SK-N-SH treated with all-trans-retinoic acid at 6 μM for 48 hours (cell line): ENCODE measurements at regions not wholly inside any gene's neighbourhood (a gene's known extent, or its start where the extent isn't known, plus 50 kb on each side); places are given as distances from the start of the nearest gene placed in this dataset.

ENCODE experiments used
- ATAC-seq: fragments of 200-7000 bp; cut with Tn5 transposase; 3 replicates; pipeline ENCODE4 v1.9.1; 2020; ENCODE audit warnings: mild to moderate bottlenecking, moderate library complexity
- ARNTL ChIP-seq: fragments of 450-650 bp; formaldehyde crosslinking; IDR thresholded peaks from 2 replicates; pipeline ENCODE4 v1.5.0; 2020; ENCODE audit warnings: low read depth, mild to moderate bottlenecking, moderate library complexity, borderline replicate concordance
- BACH2 ChIP-seq: fragments of 250-450 bp; sonication (Bioruptor Pico); IDR thresholded peaks from 2 replicates; pipeline ENCODE4 v1.9.0; 2021; ENCODE audit warnings: mild to moderate bottlenecking, borderline replicate concordance
- CSDC2 ChIP-seq: fragments of 250-450 bp; sonication (Bioruptor Pico); IDR thresholded peaks from 2 replicates; pipeline ENCODE4 v1.5.0; 2020; ENCODE audit warnings: mild to moderate bottlenecking, moderate library complexity
- ESRRG ChIP-seq: fragments of 250-450 bp; sonication (Bioruptor Pico); IDR thresholded peaks from 2 replicates; pipeline ENCODE4 v1.6.1; 2021; ENCODE audit warnings: mild to moderate bottlenecking
- GLIS3 ChIP-seq: fragments of 250-450 bp; sonication (Bioruptor Pico); IDR thresholded peaks from 2 replicates; pipeline ENCODE4 v1.5.0; 2020; ENCODE audit warnings: mild to moderate bottlenecking, moderate library complexity
- ISL1 ChIP-seq: fragments of 250-450 bp; sonication (Bioruptor Pico); IDR thresholded peaks from 2 replicates; pipeline ENCODE4 v2.1.2; 2022; ENCODE audit warnings: mild to moderate bottlenecking, moderate library complexity
- PPARA ChIP-seq: fragments of 250-450 bp; sonication (Bioruptor Pico); IDR thresholded peaks from 2 replicates; pipeline ENCODE4 v1.5.0; 2020; ENCODE audit warnings: mild to moderate bottlenecking, borderline replicate concordance
- RARB ChIP-seq: fragments of 250-450 bp; sonication (Bioruptor Pico); IDR thresholded peaks from 2 replicates; pipeline ENCODE4 v1.8.0; 2021; ENCODE audit warnings: mild to moderate bottlenecking, moderate library complexity
- TCF4 ChIP-seq: fragments of 250-450 bp; sonication (Bioruptor Pico); IDR thresholded peaks from 2 replicates; pipeline ENCODE4 v1.8.0; 2021; ENCODE audit warnings: mild to moderate bottlenecking, moderate library complexity, borderline replicate concordance
- TOX ChIP-seq: fragments of 250-450 bp; sonication (Bioruptor Pico); IDR thresholded peaks from 2 replicates; pipeline ENCODE4 v1.8.0; 2021; ENCODE audit warnings: mild to moderate bottlenecking, moderate library complexity, borderline replicate concordance
- ZFP3 ChIP-seq: fragments of 250-450 bp; sonication (Bioruptor Pico); IDR thresholded peaks from 2 replicates; pipeline ENCODE4 v1.5.0; 2020; ENCODE audit warnings: mild to moderate bottlenecking, moderate library complexity
- ZFP30 ChIP-seq: fragments of 450-650 bp; formaldehyde crosslinking; IDR thresholded peaks from 2 replicates; pipeline ENCODE4 v1.5.0; 2022; ENCODE audit warnings: mild to moderate bottlenecking, moderate library complexity
- ZNF565 ChIP-seq: fragments of 450-650 bp; formaldehyde crosslinking; conservative IDR thresholded peaks from 2 replicates; pipeline ENCODE4 v1.5.0; 2020; ENCODE audit warnings: low read depth, mild to moderate bottlenecking, moderate library complexity
- ZNF70 ChIP-seq: fragments of 450-650 bp; formaldehyde crosslinking; IDR thresholded peaks from 2 replicates; pipeline ENCODE4 v1.5.0; 2020; ENCODE audit warnings: mild to moderate bottlenecking, moderate library complexity
- ZNF8 ChIP-seq: fragments of 450-650 bp; formaldehyde crosslinking; IDR thresholded peaks from 2 replicates; pipeline ENCODE4 v1.5.0; 2020; ENCODE audit warnings: mild to moderate bottlenecking, moderate library complexity
- TF ChIP-seq, protein P1 (sequence below): fragments of 250-450 bp; sonication (Bioruptor Pico); IDR thresholded peaks from 2 replicates; pipeline ENCODE4 v1.8.0; 2021; ENCODE audit warnings: low read depth, mild to moderate bottlenecking, moderate library complexity, borderline replicate concordance
- TF ChIP-seq, protein P2 (sequence below): fragments of 250-450 bp; sonication (Bioruptor Pico); IDR thresholded peaks from 2 replicates; pipeline ENCODE4 v1.5.1; 2020; ENCODE audit warnings: low read depth, mild to moderate bottlenecking, moderate library complexity
- TF ChIP-seq, protein P3 (sequence below): fragments of 250-450 bp; sonication (Bioruptor Pico); IDR thresholded peaks from 2 replicates; pipeline ENCODE4 v1.8.0; 2020; ENCODE audit warnings: mild to moderate bottlenecking, moderate library complexity, borderline replicate concordance
- TF ChIP-seq, protein P4 (sequence below): fragments of 250-450 bp; sonication (Bioruptor Pico); IDR thresholded peaks from 2 replicates; pipeline ENCODE4 v1.5.1; 2021; ENCODE audit warnings: mild to moderate bottlenecking, moderate library complexity
- TF ChIP-seq, protein P5 (sequence below): fragments of 250-450 bp; sonication (Bioruptor Pico); IDR thresholded peaks from 2 replicates; pipeline ENCODE4 v1.5.0; 2020; ENCODE audit warnings: mild to moderate bottlenecking, moderate library complexity

DNA sequence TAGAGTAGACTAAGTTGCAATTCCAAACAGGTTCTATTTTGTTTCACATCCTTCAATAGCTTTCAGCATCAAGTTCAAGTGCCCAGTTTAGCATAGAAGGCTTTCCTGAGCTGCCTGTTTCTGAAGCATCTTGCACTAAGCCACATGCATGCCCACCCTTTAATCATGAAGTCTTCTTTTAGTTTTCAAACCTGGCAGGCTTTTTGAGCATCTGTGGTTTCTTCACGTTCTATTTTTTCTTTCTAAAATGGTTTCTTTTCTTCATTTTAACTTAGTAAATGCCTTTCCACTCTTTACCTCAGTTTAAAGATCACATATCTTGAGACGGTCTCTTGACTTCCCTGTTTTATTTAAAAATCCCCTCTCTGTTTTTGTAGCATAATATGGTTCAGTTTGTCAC lies 360.1 kb downstream of the MAN2A1 start:
- TF ChIP-seq GLIS3 (CRISPR knock-in tag) (no peak), TCF4 (CRISPR knock-in tag) (no peak), CSDC2 (no peak), TOX (CRISPR knock-in tag) (no peak), ZFP3 (CRISPR knock-in tag) (no peak)
- TF ChIP-seq, protein P1, sequence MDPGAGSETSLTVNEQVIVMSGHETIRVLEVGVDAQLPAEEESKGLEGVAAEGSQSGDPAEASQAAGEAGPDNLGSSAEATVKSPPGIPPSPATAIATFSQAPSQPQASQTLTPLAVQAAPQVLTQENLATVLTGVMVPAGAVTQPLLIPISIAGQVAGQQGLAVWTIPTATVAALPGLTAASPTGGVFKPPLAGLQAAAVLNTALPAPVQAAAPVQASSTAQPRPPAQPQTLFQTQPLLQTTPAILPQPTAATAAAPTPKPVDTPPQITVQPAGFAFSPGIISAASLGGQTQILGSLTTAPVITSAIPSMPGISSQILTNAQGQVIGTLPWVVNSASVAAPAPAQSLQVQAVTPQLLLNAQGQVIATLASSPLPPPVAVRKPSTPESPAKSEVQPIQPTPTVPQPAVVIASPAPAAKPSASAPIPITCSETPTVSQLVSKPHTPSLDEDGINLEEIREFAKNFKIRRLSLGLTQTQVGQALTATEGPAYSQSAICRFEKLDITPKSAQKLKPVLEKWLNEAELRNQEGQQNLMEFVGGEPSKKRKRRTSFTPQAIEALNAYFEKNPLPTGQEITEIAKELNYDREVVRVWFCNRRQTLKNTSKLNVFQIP (CRISPR knock-in tag) = no peak
- no peak for ATAC-seq

DNA sequence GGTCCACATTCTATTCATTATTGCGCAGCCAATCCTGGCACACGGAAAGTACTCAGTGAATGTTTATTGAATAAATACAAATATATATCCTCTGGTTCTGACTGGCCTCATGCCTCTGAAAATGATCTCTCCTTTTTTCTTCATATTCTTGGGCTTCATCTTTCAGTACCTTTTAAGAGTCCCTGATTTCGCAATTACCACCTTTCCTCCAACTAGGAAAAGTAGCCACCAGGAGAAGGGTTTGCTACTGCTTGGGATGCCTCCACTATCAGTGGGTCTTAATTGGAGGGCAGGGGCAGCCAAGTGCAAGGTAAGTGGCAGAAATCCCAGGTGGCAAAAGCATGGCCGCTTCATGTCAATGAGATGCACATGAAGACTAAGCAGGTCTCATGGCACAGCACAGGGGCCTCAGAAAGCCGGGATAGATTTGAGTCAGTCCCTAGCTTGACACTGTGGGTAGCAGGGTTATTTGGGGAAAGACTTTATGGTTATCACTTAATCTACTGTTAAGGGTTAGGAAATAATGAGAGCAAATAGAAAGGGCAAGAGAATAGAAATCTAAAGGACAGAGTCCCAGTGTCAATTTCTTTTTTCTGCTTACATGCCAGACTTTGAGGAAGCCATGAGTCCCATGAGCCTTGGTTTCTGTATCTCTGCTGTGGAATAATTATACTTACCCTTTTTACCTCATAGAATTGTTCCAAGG lies 361.1 kb downstream of the MAN2A1 start:
- TF ChIP-seq BACH2 = no peak
- TF ChIP-seq, protein P2, sequence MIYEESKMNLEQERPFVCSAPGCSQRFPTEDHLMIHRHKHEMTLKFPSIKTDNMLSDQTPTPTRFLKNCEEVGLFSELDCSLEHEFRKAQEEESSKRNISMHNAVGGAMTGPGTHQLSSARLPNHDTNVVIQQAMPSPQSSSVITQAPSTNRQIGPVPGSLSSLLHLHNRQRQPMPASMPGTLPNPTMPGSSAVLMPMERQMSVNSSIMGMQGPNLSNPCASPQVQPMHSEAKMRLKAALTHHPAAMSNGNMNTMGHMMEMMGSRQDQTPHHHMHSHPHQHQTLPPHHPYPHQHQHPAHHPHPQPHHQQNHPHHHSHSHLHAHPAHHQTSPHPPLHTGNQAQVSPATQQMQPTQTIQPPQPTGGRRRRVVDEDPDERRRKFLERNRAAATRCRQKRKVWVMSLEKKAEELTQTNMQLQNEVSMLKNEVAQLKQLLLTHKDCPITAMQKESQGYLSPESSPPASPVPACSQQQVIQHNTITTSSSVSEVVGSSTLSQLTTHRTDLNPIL (CRISPR knock-in tag) = no peak
- TF ChIP-seq, protein P3, sequence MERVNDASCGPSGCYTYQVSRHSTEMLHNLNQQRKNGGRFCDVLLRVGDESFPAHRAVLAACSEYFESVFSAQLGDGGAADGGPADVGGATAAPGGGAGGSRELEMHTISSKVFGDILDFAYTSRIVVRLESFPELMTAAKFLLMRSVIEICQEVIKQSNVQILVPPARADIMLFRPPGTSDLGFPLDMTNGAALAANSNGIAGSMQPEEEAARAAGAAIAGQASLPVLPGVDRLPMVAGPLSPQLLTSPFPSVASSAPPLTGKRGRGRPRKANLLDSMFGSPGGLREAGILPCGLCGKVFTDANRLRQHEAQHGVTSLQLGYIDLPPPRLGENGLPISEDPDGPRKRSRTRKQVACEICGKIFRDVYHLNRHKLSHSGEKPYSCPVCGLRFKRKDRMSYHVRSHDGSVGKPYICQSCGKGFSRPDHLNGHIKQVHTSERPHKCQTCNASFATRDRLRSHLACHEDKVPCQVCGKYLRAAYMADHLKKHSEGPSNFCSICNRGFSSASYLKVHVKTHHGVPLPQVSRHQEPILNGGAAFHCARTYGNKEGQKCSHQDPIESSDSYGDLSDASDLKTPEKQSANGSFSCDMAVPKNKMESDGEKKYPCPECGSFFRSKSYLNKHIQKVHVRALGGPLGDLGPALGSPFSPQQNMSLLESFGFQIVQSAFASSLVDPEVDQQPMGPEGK (CRISPR knock-in tag) = no peak
- TF ChIP-seq TCF4 (CRISPR knock-in tag) = no peak
- no peak for TF ChIP-seq ZFP3 (CRISPR knock-in tag)
- no peak for TF ChIP-seq ZNF70 (CRISPR knock-in tag)
- TF ChIP-seq ZNF565 (CRISPR knock-in tag) = no peak
- TF ChIP-seq, protein P4, sequence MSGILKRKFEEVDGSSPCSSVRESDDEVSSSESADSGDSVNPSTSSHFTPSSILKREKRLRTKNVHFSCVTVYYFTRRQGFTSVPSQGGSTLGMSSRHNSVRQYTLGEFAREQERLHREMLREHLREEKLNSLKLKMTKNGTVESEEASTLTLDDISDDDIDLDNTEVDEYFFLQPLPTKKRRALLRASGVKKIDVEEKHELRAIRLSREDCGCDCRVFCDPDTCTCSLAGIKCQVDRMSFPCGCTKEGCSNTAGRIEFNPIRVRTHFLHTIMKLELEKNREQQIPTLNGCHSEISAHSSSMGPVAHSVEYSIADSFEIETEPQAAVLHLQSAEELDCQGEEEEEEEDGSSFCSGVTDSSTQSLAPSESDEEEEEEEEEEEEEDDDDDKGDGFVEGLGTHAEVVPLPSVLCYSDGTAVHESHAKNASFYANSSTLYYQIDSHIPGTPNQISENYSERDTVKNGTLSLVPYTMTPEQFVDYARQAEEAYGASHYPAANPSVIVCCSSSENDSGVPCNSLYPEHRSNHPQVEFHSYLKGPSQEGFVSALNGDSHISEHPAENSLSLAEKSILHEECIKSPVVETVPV (CRISPR knock-in tag) = no peak
- no peak for TF ChIP-seq TOX (CRISPR knock-in tag)
- TF ChIP-seq, protein P5, sequence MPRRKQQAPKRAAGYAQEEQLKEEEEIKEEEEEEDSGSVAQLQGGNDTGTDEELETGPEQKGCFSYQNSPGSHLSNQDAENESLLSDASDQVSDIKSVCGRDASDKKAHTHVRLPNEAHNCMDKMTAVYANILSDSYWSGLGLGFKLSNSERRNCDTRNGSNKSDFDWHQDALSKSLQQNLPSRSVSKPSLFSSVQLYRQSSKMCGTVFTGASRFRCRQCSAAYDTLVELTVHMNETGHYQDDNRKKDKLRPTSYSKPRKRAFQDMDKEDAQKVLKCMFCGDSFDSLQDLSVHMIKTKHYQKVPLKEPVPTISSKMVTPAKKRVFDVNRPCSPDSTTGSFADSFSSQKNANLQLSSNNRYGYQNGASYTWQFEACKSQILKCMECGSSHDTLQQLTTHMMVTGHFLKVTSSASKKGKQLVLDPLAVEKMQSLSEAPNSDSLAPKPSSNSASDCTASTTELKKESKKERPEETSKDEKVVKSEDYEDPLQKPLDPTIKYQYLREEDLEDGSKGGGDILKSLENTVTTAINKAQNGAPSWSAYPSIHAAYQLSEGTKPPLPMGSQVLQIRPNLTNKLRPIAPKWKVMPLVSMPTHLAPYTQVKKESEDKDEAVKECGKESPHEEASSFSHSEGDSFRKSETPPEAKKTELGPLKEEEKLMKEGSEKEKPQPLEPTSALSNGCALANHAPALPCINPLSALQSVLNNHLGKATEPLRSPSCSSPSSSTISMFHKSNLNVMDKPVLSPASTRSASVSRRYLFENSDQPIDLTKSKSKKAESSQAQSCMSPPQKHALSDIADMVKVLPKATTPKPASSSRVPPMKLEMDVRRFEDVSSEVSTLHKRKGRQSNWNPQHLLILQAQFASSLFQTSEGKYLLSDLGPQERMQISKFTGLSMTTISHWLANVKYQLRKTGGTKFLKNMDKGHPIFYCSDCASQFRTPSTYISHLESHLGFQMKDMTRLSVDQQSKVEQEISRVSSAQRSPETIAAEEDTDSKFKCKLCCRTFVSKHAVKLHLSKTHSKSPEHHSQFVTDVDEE (CRISPR knock-in tag) = no peak
- TF ChIP-seq ZFP30 = no peak
- no peak for TF ChIP-seq RARB (CRISPR knock-in tag)
- TF ChIP-seq PPARA (CRISPR knock-in tag) = no peak
- no peak for TF ChIP-seq ARNTL (CRISPR knock-in tag)
- TF ChIP-seq ZNF8 (CRISPR knock-in tag) = no peak
- TF ChIP-seq ISL1 (CRISPR knock-in tag) = no peak
- TF ChIP-seq ESRRG (CRISPR knock-in tag) = no peak
- TF ChIP-seq, all 23 proteins: peak for 0
- ATAC-seq = no peak

DNA sequence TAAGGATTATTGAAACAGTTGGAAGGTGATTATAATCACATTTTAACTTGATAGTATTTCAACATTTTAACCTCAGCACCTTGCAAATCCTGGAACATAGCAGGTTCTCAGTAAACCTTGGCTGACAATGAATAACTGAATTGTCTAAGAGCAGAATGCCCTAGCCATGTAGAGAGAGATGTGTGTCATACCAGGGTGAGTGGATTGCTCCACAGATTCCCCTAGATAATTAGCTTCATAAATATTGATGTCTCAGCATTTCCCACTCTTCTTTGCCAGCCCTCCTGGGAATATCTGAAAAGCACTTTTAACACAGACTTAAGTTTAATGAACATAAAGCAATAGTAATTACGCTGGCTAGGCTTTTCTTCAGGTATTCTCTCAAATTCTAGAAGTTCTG lies 363.5 kb downstream of the MAN2A1 start:
- ATAC-seq = no peak
- TF ChIP-seq TCF4 (CRISPR knock-in tag) = no peak
- no peak for TF ChIP-seq CSDC2
- TF ChIP-seq, protein P4 (CRISPR knock-in tag) = no peak
- TF ChIP-seq, protein P3 (CRISPR knock-in tag) = no peak
- TF ChIP-seq ZNF565 (CRISPR knock-in tag) = no peak
- no peak for TF ChIP-seq TOX (CRISPR knock-in tag)
- no peak for TF ChIP-seq ZNF8 (CRISPR knock-in tag)
- TF ChIP-seq ZNF70 (CRISPR knock-in tag) = no peak
- TF ChIP-seq GLIS3 (CRISPR knock-in tag) = no peak
- TF ChIP-seq, protein P1 (CRISPR knock-in tag) = no peak
